ENCODE measurements at regions not wholly inside any gene's neighbourhood (a gene's known extent, or its start where the extent isn't known, plus 50 kb on each side); places are given as distances from the start of the nearest gene placed in this dataset.

DNA sequence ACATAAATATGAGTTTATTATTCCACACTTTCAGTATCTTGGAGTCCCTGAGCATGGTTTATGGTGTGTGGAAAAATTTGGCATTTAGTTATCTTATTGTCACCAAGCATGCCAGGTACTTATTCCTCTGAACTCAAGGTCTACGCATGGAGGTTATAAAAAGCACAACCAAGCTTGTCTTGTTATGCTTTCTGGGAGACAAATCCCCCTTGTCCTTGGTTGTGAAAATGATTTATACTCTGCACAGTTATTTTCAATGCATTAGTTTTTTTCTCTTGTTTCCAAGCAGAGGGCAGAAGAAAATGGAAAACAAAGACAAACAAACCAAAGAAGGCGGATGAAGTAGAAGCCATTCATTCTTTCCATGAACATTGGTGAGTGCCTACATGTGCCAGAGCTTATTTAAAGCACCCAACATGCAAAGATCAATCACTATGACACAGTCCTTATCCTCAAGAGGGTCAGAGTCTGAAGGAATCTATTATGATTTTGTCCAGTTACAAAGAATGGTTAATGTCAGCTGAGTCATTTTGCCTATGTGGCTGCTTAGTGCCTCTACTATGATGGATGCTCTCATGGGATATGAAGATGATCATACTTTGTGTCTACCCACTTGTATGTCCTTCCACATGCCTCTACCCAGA, 323.1 kb downstream of the TENT4A start:
- TF ChIP-seq RAD21 (conservative IDR thresholded peaks at IDR 0.05 in 1 of 2, IDR thresholded peaks at IDR 0.05 in 1 of 2) (no peak), POLR2A (IDR thresholded peaks at IDR 0.05; ENCODE audit: low read length) (no peak), RNF2 (IDR thresholded peaks at IDR 0.05; ENCODE audit: borderline replicate concordance, low read depth) (no peak), EHF (CRISPR knock-in tag; IDR thresholded peaks at IDR 0.05) (no peak), BHLHE40 (IDR thresholded peaks at IDR 0.05; ENCODE audit: low read depth, low read length) (no peak), EP300 (IDR thresholded peaks at IDR 0.05) (no peak), JUN (IDR thresholded peaks at IDR 0.05) (no peak), RFX5 (IDR thresholded peaks at IDR 0.05) (no peak), FOSB (CRISPR knock-in tag; IDR thresholded peaks at IDR 0.05) (no peak)
- TF ChIP-seq, protein P1, sequence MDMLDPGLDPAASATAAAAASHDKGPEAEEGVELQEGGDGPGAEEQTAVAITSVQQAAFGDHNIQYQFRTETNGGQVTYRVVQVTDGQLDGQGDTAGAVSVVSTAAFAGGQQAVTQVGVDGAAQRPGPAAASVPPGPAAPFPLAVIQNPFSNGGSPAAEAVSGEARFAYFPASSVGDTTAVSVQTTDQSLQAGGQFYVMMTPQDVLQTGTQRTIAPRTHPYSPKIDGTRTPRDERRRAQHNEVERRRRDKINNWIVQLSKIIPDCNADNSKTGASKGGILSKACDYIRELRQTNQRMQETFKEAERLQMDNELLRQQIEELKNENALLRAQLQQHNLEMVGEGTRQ (IDR thresholded peaks at IDR 0.05), result no peak
- TF ChIP-seq, protein P2, sequence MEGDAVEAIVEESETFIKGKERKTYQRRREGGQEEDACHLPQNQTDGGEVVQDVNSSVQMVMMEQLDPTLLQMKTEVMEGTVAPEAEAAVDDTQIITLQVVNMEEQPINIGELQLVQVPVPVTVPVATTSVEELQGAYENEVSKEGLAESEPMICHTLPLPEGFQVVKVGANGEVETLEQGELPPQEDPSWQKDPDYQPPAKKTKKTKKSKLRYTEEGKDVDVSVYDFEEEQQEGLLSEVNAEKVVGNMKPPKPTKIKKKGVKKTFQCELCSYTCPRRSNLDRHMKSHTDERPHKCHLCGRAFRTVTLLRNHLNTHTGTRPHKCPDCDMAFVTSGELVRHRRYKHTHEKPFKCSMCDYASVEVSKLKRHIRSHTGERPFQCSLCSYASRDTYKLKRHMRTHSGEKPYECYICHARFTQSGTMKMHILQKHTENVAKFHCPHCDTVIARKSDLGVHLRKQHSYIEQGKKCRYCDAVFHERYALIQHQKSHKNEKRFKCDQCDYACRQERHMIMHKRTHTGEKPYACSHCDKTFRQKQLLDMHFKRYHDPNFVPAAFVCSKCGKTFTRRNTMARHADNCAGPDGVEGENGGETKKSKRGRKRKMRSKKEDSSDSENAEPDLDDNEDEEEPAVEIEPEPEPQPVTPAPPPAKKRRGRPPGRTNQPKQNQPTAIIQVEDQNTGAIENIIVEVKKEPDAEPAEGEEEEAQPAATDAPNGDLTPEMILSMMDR (IDR thresholded peaks at IDR 0.05), result no peak

Data from A549 (cell line).